ENCODE measurements at regions not wholly inside any gene's neighbourhood (a gene's known extent, or its start where the extent isn't known, plus 50 kb on each side); places are given as distances from the start of the nearest gene placed in this dataset.

GRCh38 chr17:65433592-65433991 lies 127.9 kb downstream of the AXIN2 start:
- no peak for TF ChIP-seq CTCF (IDR thresholded peaks at IDR 0.05; ENCODE audit: borderline replicate concordance)
- DNase-seq: no peak
- Histone ChIP-seq H3K9me3 (replicated peaks) (peaks cover 3% of the 10 kb centered on the region), H3K27me3 (ENCODE audit: low read depth) (no peaks in the 10 kb centered on the region), H3K4me1 (peaks cover 6% of the 10 kb centered on the region), H3K36me3 (no peaks in the 10 kb centered on the region), H3K27ac (replicated peaks) (no peak overlapping the region), H3K4me3 (no peak overlapping the region)
- intact Hi-C loops (cut with micrococcal nuclease): no loop called here

- no peak for TF ChIP-seq CTCF (IDR thresholded peaks at IDR 0.05; ENCODE audit: borderline replicate concordance)
- Histone ChIP-seq H3K4me3 (no peak overlapping the region), H3K27ac (replicated peaks) (no peak overlapping the region), H3K27me3 (ENCODE audit: low read depth) (no peaks in the 10 kb centered on the region), H3K36me3 (no peaks in the 10 kb centered on the region), H3K4me1 (peaks cover 6% of the 10 kb centered on the region), H3K9me3 (replicated peaks) (peaks cover 3% of the 10 kb centered on the region)
- intact Hi-C loops (cut with micrococcal nuclease): no loop called here
- no peak for DNase-seq
Observed at GRCh38 chr17:65433157-65433556, 128.3 kb downstream of the AXIN2 start.

GRCh38 chr17:65431116-65431515 lies 130.3 kb downstream of the AXIN2 start:
- H3K4me1 ChIP-seq: peaks cover 6% of the 10 kb centered on the region
- H3K4me3 ChIP-seq: no peak overlapping the region
- H3K36me3 ChIP-seq: no peaks in the 10 kb centered on the region
- no peak for TF ChIP-seq CTCF (IDR thresholded peaks at IDR 0.05; ENCODE audit: borderline replicate concordance)
- peaks cover 3% of the 10 kb centered on the region for H3K9me3 ChIP-seq (replicated peaks)
- no peak overlapping the region for H3K27ac ChIP-seq (replicated peaks)
- no peaks in the 10 kb centered on the region for H3K27me3 ChIP-seq (ENCODE audit: low read depth)
- intact Hi-C loops (cut with micrococcal nuclease): no loop called here
- no peak for DNase-seq

GRCh38 chr17:65430209-65430833 lies 131.1 kb downstream of the AXIN2 start:
- Histone ChIP-seq H3K4me3 (no peak overlapping the region), H3K4me1 (peaks cover 6% of the 10 kb centered on the region), H3K9me3 (replicated peaks) (peaks cover 3% of the 10 kb centered on the region), H3K36me3 (no peaks in the 10 kb centered on the region), H3K27ac (replicated peaks) (no peak overlapping the region), H3K27me3 (ENCODE audit: low read depth) (no peaks in the 10 kb centered on the region)
- DNase-seq: peak; percentile 17
- intact Hi-C loops (cut with micrococcal nuclease): no loop called here
- TF ChIP-seq CTCF (IDR thresholded peaks at IDR 0.05; ENCODE audit: borderline replicate concordance): no peak

GRCh38 chr17:65423346-65424140 lies 137.9 kb downstream of the AXIN2 start:
- no peaks in the 10 kb centered on the region for H3K4me1 ChIP-seq
- H3K36me3 ChIP-seq: no peaks in the 10 kb centered on the region
- DNase-seq: no peak
- no peak overlapping the region for H3K27ac ChIP-seq (replicated peaks)
- H3K27me3 ChIP-seq (ENCODE audit: low read depth): no peaks in the 10 kb centered on the region
- intact Hi-C loops (cut with micrococcal nuclease): no loop called here
- H3K4me3 ChIP-seq: no peak overlapping the region
- peaks cover 10% of the 10 kb centered on the region for H3K9me3 ChIP-seq (replicated peaks)
- TF ChIP-seq CTCF (IDR thresholded peaks at IDR 0.05; ENCODE audit: borderline replicate concordance): no peak

Measured in left ventricle myocardium inferior (tissue), 1 donor.